ENCODE measurements at regions not wholly inside any gene's neighbourhood (a gene's known extent, or its start where the extent isn't known, plus 50 kb on each side); places are given as distances from the start of the nearest gene placed in this dataset.

GRCh38 chr1:227469708-227470107 lies 93.6 kb upstream of the ZNF678 start:
- Histone ChIP-seq H3K36me3 (no peaks in the 10 kb centered on the region), H3K4me3 (ENCODE audit: low read depth, low read length) (no peak overlapping the region), H3K27me3 (ENCODE audit: insufficient read depth, low read depth, severe bottlenecking) (no peaks in the 10 kb centered on the region), H3K27ac (no peak overlapping the region), H3K9me3 (ENCODE audit: severe bottlenecking) (no peaks in the 10 kb centered on the region)
- no peak for DNase-seq
- no peak for TF ChIP-seq CTCF (IDR thresholded peaks at IDR 0.05; ENCODE audit: low read depth, low read length)

GRCh38 chr1:227466039-227466645 lies 97.2 kb upstream of the ZNF678 start:
- TF ChIP-seq CTCF (IDR thresholded peaks at IDR 0.05; ENCODE audit: low read depth, low read length): no peak
- no peak overlapping the region for H3K27ac ChIP-seq
- no peaks in the 10 kb centered on the region for H3K9me3 ChIP-seq (ENCODE audit: severe bottlenecking)
- no peak overlapping the region for H3K4me3 ChIP-seq (ENCODE audit: low read depth, low read length)
- DNase-seq: no peak
- no peaks in the 10 kb centered on the region for H3K36me3 ChIP-seq
- H3K27me3 ChIP-seq (ENCODE audit: insufficient read depth, low read depth, severe bottlenecking): no peaks in the 10 kb centered on the region

GRCh38 chr1:227465256-227465655 lies 98.1 kb upstream of the ZNF678 start:
- peak; percentile 24; the same call in 1 of the 2 replicates for TF ChIP-seq CTCF (IDR thresholded peaks at IDR 0.05; ENCODE audit: low read depth, low read length)
- no peaks in the 10 kb centered on the region for H3K27me3 ChIP-seq (ENCODE audit: insufficient read depth, low read depth, severe bottlenecking)
- no peaks in the 10 kb centered on the region for H3K36me3 ChIP-seq
- H3K9me3 ChIP-seq (ENCODE audit: severe bottlenecking): no peaks in the 10 kb centered on the region
- H3K4me3 ChIP-seq (ENCODE audit: low read depth, low read length): no peak overlapping the region
- no peak overlapping the region for H3K27ac ChIP-seq
- DNase-seq: no peak

- DNase-seq: no peak
- TF ChIP-seq CTCF (IDR thresholded peaks at IDR 0.05; ENCODE audit: low read depth, low read length): no peak
- no peaks in the 10 kb centered on the region for H3K36me3 ChIP-seq
- no peak overlapping the region for H3K27ac ChIP-seq
- H3K9me3 ChIP-seq (ENCODE audit: severe bottlenecking): no peaks in the 10 kb centered on the region
- no peak overlapping the region for H3K4me3 ChIP-seq (ENCODE audit: low read depth, low read length)
- H3K27me3 ChIP-seq (ENCODE audit: insufficient read depth, low read depth, severe bottlenecking): no peaks in the 10 kb centered on the region
Observed at GRCh38 chr1:227459977-227460376, 103.4 kb upstream of the ZNF678 start.

DNA sequence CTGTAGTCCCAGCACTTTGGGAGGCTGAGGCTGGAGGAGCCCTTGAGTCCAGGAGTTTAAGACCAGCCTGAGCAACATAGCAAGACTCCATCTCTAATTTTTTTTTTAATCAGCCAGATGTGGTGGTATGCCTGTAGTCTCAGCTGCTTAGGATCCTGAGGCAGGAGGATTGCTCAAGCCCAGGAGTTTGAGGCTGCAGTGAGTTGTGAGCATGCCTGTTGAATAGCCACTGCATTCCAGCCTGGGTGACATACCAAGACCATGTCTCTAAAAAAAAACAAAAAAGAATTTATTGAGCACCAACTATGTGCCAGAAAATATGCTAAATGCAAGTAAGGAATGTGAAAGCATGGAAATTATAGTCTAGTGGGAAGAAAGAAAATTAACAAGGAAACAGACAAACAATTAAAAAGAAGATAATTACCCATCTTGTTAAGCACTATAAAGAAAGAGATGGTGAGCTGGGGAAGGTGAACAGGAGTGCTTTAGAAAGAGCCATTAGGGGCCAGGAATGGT lies 104.0 kb upstream of the ZNF678 start:
- Histone ChIP-seq H3K36me3 (no peaks in the 10 kb centered on the region), H3K27me3 (ENCODE audit: insufficient read depth, low read depth, severe bottlenecking) (no peaks in the 10 kb centered on the region), H3K4me3 (ENCODE audit: low read depth, low read length) (no peak overlapping the region), H3K27ac (no peak overlapping the region), H3K9me3 (ENCODE audit: severe bottlenecking) (no peaks in the 10 kb centered on the region)
- no peak for DNase-seq
- no peak for TF ChIP-seq CTCF (IDR thresholded peaks at IDR 0.05; ENCODE audit: low read depth, low read length)

GRCh38 chr1:227454686-227455085 lies 108.7 kb upstream of the ZNF678 start:
- no peaks in the 10 kb centered on the region for H3K9me3 ChIP-seq (ENCODE audit: severe bottlenecking)
- H3K27me3 ChIP-seq (ENCODE audit: insufficient read depth, low read depth, severe bottlenecking): no peaks in the 10 kb centered on the region
- no peaks in the 10 kb centered on the region for H3K36me3 ChIP-seq
- no peak overlapping the region for H3K4me3 ChIP-seq (ENCODE audit: low read depth, low read length)
- no peak for TF ChIP-seq CTCF (IDR thresholded peaks at IDR 0.05; ENCODE audit: low read depth, low read length)
- H3K27ac ChIP-seq: no peak overlapping the region
- no peak for DNase-seq
